ENCODE measurements at regions not wholly inside any gene's neighbourhood (a gene's known extent, or its start where the extent isn't known, plus 50 kb on each side); places are given as distances from the start of the nearest gene placed in this dataset.

GRCh38 chr21:14766241-14766640 is 220.1 kb upstream of the SAMSN1 start:
- Histone ChIP-seq H3K27me3 (ENCODE audit: low read depth, low read length) (no peaks in the 10 kb centered on the region), H3K36me3 (ENCODE audit: control insufficient read depth in 1 of 2, insufficient read depth in 2 of 2, low read length in 2 of 2) (no peaks in the 10 kb centered on the region), H3K9me3 (ENCODE audit: control insufficient read depth in 1 of 2, low read length in 2 of 2) (no peaks in the 10 kb centered on the region), H3K4me1 (ENCODE audit: control insufficient read depth in 1 of 2, insufficient read depth in 2 of 2, low read length in 2 of 2) (no peaks in the 10 kb centered on the region), H3K4me3 (ENCODE audit: low read depth in 1 of 2, low read length in 2 of 2) (no peak overlapping the region), H3K27ac (ENCODE audit: low read length) (no peak overlapping the region)

DNA sequence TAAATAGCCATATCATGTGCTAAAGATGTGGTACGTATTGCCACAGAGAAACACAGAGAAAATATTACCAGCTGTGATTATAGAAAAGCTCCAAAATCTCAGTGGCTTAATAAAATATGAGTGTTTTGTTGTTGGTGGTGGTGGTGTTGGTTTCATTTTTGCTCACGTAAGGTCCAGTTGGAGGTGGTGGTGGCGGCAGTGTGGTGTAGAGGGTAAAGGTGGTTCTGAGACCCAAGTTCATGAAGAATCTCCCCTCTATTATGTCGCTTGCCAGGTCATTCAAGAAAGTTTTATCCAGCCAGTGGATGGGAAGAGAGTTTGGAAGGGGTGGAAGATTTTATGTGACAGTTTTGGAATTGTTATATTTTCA is 217.6 kb upstream of the SAMSN1 start:
- Histone ChIP-seq H3K27ac (ENCODE audit: low read length) (peak overlapping the region; percentile 83), H3K27me3 (ENCODE audit: low read depth, low read length) (no peaks in the 10 kb centered on the region), H3K4me3 (ENCODE audit: low read depth in 1 of 2, low read length in 2 of 2) (no peak overlapping the region), H3K9me3 (ENCODE audit: control insufficient read depth in 1 of 2, low read length in 2 of 2) (peaks cover 0 to 8% of the 10 kb centered on the region in 2 donors), H3K4me1 (ENCODE audit: control insufficient read depth in 1 of 2, insufficient read depth in 2 of 2, low read length in 2 of 2) (no peaks in the 10 kb centered on the region), H3K36me3 (ENCODE audit: control insufficient read depth in 1 of 2, insufficient read depth in 2 of 2, low read length in 2 of 2) (no peaks in the 10 kb centered on the region)

DNA sequence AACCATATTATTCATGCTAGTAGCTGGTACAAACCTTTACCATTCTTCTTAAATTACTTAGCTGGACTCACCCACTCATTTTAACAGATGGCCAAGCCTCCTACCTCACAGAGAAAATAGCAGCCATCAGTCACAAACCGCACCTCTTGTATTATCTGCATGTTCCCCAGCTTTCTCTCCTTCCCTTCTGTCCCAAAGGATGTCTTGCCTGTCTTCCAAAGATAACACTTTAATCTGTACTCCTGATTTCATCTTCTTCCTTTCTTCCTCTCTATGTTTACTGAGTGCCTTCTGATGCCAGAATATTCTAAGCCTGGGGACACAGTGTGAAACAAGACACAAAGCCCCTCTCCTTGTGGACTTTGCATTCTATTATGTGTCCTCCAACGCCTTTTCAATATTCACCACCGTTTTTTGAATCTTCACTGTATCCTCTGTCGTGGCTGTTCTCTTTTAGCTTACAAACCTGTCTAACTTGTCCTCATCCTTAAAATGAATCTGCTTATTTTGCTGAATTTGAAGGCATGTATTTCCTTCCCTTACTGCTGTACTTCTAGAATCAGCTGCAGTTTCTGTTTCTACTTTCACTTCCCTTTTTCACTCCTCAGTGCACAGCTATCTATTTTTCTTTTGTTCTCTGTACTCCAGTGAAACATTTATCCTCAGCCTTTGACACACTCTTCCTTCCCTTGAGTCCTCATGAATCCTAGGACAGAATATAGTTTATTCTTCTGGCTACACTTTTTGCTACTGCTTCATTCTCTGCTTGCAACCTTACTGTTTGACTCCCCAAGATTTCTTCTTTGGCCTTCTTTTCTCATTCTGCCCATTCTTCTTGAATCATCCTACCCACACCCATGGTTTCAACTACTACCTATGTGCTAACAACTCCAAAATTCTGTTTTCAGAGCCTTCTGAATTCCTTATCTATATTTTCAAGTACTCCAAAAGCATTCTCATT is 216.9 kb upstream of the SAMSN1 start:
- Histone ChIP-seq H3K27me3 (ENCODE audit: low read depth, low read length) (no peaks in the 10 kb centered on the region), H3K4me1 (ENCODE audit: control insufficient read depth in 1 of 2, insufficient read depth in 2 of 2, low read length in 2 of 2) (no peaks in the 10 kb centered on the region), H3K27ac (ENCODE audit: low read length) (peak overlapping the region; percentile 83), H3K9me3 (ENCODE audit: control insufficient read depth in 1 of 2, low read length in 2 of 2) (peaks cover 0 to 9% of the 10 kb centered on the region in 2 donors), H3K4me3 (ENCODE audit: low read depth in 1 of 2, low read length in 2 of 2) (peak overlapping the region in 1 of 2 donors; percentile 44), H3K36me3 (ENCODE audit: control insufficient read depth in 1 of 2, insufficient read depth in 2 of 2, low read length in 2 of 2) (no peaks in the 10 kb centered on the region)

DNA sequence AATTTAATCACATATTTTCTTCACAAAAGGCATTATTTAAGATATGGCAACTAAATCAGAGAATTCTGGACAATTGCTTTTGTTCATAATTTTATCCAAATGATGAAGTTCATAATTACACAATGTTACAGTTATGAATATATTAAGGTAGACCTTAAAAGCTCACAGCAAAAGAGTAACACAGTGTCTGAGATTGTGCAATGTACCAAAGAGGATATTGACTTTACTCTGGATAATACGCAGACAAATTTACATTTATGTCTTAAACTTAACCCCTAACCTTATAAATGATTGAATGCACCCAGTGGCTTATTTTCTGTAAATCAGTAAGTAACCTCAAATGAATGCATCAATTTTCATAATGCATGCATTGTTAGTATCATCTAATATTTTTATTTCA is 216.2 kb upstream of the SAMSN1 start:
- Histone ChIP-seq H3K9me3 (ENCODE audit: control insufficient read depth in 1 of 2, low read length in 2 of 2) (peaks cover 0 to 9% of the 10 kb centered on the region in 2 donors), H3K4me3 (ENCODE audit: low read depth in 1 of 2, low read length in 2 of 2) (peak overlapping the region in 1 of 2 donors; percentile 44), H3K27ac (ENCODE audit: low read length) (peak overlapping the region; percentile 83), H3K27me3 (ENCODE audit: low read depth, low read length) (no peaks in the 10 kb centered on the region), H3K36me3 (ENCODE audit: control insufficient read depth in 1 of 2, insufficient read depth in 2 of 2, low read length in 2 of 2) (no peaks in the 10 kb centered on the region), H3K4me1 (ENCODE audit: control insufficient read depth in 1 of 2, insufficient read depth in 2 of 2, low read length in 2 of 2) (no peaks in the 10 kb centered on the region)

- no peaks in the 10 kb centered on the region for H3K4me1 ChIP-seq (ENCODE audit: control insufficient read depth in 1 of 2, insufficient read depth in 2 of 2, low read length in 2 of 2)
- no peaks in the 10 kb centered on the region for H3K36me3 ChIP-seq (ENCODE audit: control insufficient read depth in 1 of 2, insufficient read depth in 2 of 2, low read length in 2 of 2)
- H3K4me3 ChIP-seq (ENCODE audit: low read depth in 1 of 2, low read length in 2 of 2) = no peak overlapping the region
- H3K27me3 ChIP-seq (ENCODE audit: low read depth, low read length) = no peaks in the 10 kb centered on the region
- H3K27ac ChIP-seq (ENCODE audit: low read length) = no peak overlapping the region
- peaks cover 0 to 9% of the 10 kb centered on the region in 2 donors for H3K9me3 ChIP-seq (ENCODE audit: control insufficient read depth in 1 of 2, low read length in 2 of 2)
Measured at GRCh38 chr21:14759285-14759684, 213.2 kb upstream of the SAMSN1 start.

DNA sequence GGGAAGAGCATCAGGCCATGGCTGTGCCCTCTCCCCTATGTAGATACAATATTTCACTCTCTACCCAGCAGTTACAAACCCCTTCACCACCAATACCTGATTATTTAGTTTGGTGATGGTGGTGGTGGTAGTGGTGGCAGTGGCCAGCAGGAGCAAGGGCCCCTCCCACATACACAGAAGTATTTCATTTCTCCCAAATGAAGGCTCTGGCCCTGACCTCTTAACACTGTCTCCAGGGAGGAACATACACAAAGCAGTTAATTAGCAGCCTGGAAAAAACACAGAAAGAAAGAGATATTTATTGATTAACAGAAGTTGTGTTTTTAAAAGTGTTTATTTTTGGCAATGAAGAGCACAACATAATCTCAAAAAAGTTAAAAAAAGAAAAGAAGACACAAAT is 212.7 kb upstream of the SAMSN1 start:
- Histone ChIP-seq H3K36me3 (ENCODE audit: control insufficient read depth in 1 of 2, insufficient read depth in 2 of 2, low read length in 2 of 2) (no peaks in the 10 kb centered on the region), H3K9me3 (ENCODE audit: control insufficient read depth in 1 of 2, low read length in 2 of 2) (peaks cover 0 to 12% of the 10 kb centered on the region in 2 donors), H3K27ac (ENCODE audit: low read length) (no peak overlapping the region), H3K4me3 (ENCODE audit: low read depth in 1 of 2, low read length in 2 of 2) (no peak overlapping the region), H3K27me3 (ENCODE audit: low read depth, low read length) (no peaks in the 10 kb centered on the region), H3K4me1 (ENCODE audit: control insufficient read depth in 1 of 2, insufficient read depth in 2 of 2, low read length in 2 of 2) (no peaks in the 10 kb centered on the region)

GRCh38 chr21:14757533-14758327 is 211.6 kb upstream of the SAMSN1 start:
- no peaks in the 10 kb centered on the region for H3K27me3 ChIP-seq (ENCODE audit: low read depth, low read length)
- H3K9me3 ChIP-seq (ENCODE audit: control insufficient read depth in 1 of 2, low read length in 2 of 2) = peaks cover 0 to 12% of the 10 kb centered on the region in 2 donors
- H3K4me3 ChIP-seq (ENCODE audit: low read depth in 1 of 2, low read length in 2 of 2) = no peak overlapping the region
- no peaks in the 10 kb centered on the region for H3K4me1 ChIP-seq (ENCODE audit: control insufficient read depth in 1 of 2, insufficient read depth in 2 of 2, low read length in 2 of 2)
- H3K36me3 ChIP-seq (ENCODE audit: control insufficient read depth in 1 of 2, insufficient read depth in 2 of 2, low read length in 2 of 2) = no peaks in the 10 kb centered on the region
- no peak overlapping the region for H3K27ac ChIP-seq (ENCODE audit: low read length)

DNA sequence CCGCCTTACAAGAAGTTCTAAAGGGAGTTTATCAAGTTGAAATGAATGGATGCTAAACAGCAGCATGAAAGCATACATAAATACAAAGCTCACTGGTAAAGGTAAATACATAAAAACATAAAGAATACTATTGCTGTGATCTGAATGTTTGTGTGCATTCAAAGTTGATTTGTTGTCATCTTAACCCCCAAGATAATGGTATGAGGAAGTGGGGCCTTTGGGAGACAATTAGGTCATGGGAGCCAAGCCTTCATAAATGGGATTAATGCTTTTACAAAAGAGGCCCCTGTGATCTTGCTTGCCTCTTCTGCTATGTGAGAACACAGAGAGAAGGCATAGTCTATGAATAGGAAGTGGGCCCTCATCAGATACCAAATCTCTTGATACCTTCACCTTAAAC is 209.0 kb upstream of the SAMSN1 start:
- H3K9me3 ChIP-seq (ENCODE audit: control insufficient read depth in 1 of 2, low read length in 2 of 2) = peaks cover 0 to 12% of the 10 kb centered on the region in 2 donors
- H3K27ac ChIP-seq (ENCODE audit: low read length) = no peak overlapping the region
- no peak overlapping the region for H3K4me3 ChIP-seq (ENCODE audit: low read depth in 1 of 2, low read length in 2 of 2)

DNA sequence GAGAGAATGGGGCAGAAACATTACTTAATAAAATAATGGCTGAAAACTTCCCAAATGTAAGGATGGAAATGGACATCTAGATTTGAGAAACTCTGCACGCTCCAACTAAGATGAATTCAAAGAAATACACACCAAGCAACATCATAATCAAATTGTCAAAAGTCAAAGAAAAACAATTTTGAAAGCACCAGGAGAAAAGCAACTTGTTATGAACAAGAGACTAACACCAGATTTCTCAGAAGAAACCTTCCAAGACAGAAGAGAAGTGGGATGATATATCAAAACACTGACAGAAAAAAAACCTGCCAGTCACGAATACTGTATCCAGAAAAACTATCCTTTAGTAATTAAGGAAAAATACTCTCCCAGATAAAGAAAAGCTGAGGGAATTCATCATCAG is 208.6 kb upstream of the SAMSN1 start:
- H3K9me3 ChIP-seq (ENCODE audit: control insufficient read depth in 1 of 2, low read length in 2 of 2) = peaks cover 0 to 12% of the 10 kb centered on the region in 2 donors
- H3K27me3 ChIP-seq (ENCODE audit: low read depth, low read length) = no peaks in the 10 kb centered on the region
- H3K4me3 ChIP-seq (ENCODE audit: low read depth in 1 of 2, low read length in 2 of 2) = no peak overlapping the region
- H3K27ac ChIP-seq (ENCODE audit: low read length) = no peak overlapping the region
- no peaks in the 10 kb centered on the region for H3K4me1 ChIP-seq (ENCODE audit: control insufficient read depth in 1 of 2, insufficient read depth in 2 of 2, low read length in 2 of 2)
- no peaks in the 10 kb centered on the region for H3K36me3 ChIP-seq (ENCODE audit: control insufficient read depth in 1 of 2, insufficient read depth in 2 of 2, low read length in 2 of 2)

More for the DNA sequence above, 209.0 kb upstream of the SAMSN1 start:
- Histone ChIP-seq H3K27me3 (ENCODE audit: low read depth, low read length) (no peaks in the 10 kb centered on the region), H3K4me1 (ENCODE audit: control insufficient read depth in 1 of 2, insufficient read depth in 2 of 2, low read length in 2 of 2) (no peaks in the 10 kb centered on the region), H3K36me3 (ENCODE audit: control insufficient read depth in 1 of 2, insufficient read depth in 2 of 2, low read length in 2 of 2) (no peaks in the 10 kb centered on the region)

GRCh38 chr21:14754259-14754604 is 208.1 kb upstream of the SAMSN1 start:
- no peak overlapping the region for H3K27ac ChIP-seq (ENCODE audit: low read length)
- H3K9me3 ChIP-seq (ENCODE audit: control insufficient read depth in 1 of 2, low read length in 2 of 2) = peaks cover 0 to 9% of the 10 kb centered on the region in 2 donors
- no peaks in the 10 kb centered on the region for H3K36me3 ChIP-seq (ENCODE audit: control insufficient read depth in 1 of 2, insufficient read depth in 2 of 2, low read length in 2 of 2)
- no peak overlapping the region for H3K4me3 ChIP-seq (ENCODE audit: low read depth in 1 of 2, low read length in 2 of 2)
- no peaks in the 10 kb centered on the region for H3K4me1 ChIP-seq (ENCODE audit: control insufficient read depth in 1 of 2, insufficient read depth in 2 of 2, low read length in 2 of 2)
- no peaks in the 10 kb centered on the region for H3K27me3 ChIP-seq (ENCODE audit: low read depth, low read length)

DNA sequence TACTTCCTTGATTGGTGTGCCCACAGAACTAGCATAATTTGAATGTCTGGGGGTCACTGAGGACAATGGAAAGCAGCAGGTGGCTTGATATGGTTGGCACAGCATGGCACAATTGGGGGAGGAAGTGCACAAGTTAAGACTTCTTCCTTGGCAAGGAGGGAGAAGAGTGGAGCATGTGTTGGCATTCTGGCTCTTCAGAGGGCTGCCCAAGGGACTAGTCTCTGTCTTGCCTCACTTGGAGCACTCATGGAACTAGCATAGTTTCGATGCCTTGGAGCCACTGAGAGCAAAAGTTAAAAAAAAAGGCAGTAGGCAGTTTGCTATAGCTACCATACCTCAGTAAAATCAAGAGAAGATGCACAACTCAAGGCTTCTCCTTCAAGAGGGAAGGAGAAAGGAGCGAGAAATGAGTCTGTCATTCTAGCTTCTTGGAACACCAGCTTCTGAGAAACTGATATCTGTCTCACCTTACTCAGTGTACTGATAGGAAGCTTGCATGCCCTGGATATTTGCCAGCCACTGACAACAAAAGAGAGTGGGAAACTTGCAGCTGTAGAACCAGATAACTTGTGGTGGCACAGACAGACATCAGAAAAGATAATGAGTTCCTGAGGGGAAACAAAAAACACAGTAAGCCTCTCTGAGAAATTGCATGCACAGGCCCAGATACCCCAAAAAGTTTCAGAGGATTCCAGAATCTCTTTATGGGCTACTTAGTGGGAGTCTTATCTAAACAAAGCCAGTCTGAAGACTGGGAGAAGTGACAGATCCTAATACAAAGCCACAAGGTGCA is 207.5 kb upstream of the SAMSN1 start:
- H3K4me3 ChIP-seq (ENCODE audit: low read depth in 1 of 2, low read length in 2 of 2) = no peak overlapping the region
- H3K27me3 ChIP-seq (ENCODE audit: low read depth, low read length) = no peaks in the 10 kb centered on the region
- peaks cover 0 to 3% of the 10 kb centered on the region in 2 donors for H3K9me3 ChIP-seq (ENCODE audit: control insufficient read depth in 1 of 2, low read length in 2 of 2)
- H3K27ac ChIP-seq (ENCODE audit: low read length) = no peak overlapping the region
- no peaks in the 10 kb centered on the region for H3K4me1 ChIP-seq (ENCODE audit: control insufficient read depth in 1 of 2, insufficient read depth in 2 of 2, low read length in 2 of 2)
- no peaks in the 10 kb centered on the region for H3K36me3 ChIP-seq (ENCODE audit: control insufficient read depth in 1 of 2, insufficient read depth in 2 of 2, low read length in 2 of 2)
